H1 (cell line): ENCODE measurements at regions not wholly inside any gene's neighbourhood (a gene's known extent, or its start where the extent isn't known, plus 50 kb on each side); places are given as distances from the start of the nearest gene placed in this dataset.

ENCODE experiments used
- CTCF ChIA-PET: fragments of 300-600 bp; sonication (Branson Sonifier 250); formaldehyde crosslinking; loops from one replicate; lab custom pipeline; 2021; ENCODE audit not compliant: partially characterized antibody; lab: Charles Lee
- POLR2A ChIA-PET: fragments of 300-600 bp; sonication (Branson Sonifier 250); formaldehyde crosslinking; loops from one replicate; lab custom pipeline; 2021; ENCODE audit warnings: inconsistent platforms; ENCODE audit not compliant: partially characterized antibody; lab: Charles Lee
- DNase-seq, 2 experiments: peaks; one replicate each; pipeline versions ENCODE4 v3.0.0 to v3.0.0-alpha.2; 2010 to 2022; ENCODE audit warnings: low spot score in 2 of 2, low read depth in 1 of 2, mixed read lengths in 1 of 2
- FAIRE-seq: peaks from 2 replicates; lab custom pipeline; 2011; peaks lifted over from hg19 to GRCh38; lab: Jason Lieb, UNC
- H2AFZ ChIP-seq: 2 replicates; pipeline ENCODE4 v1.8.1; 2012; ENCODE audit warnings: low read length, inconsistent platforms
- H2AK5ac ChIP-seq: 2 replicates; pipeline ENCODE4 v1.6.1; 2013; ENCODE audit warnings: low read depth, low read length
- H2BK120ac ChIP-seq: replicated peaks from 2 replicates; pipeline ENCODE3; 2013; ENCODE audit warnings: low read depth, low read length, inconsistent platforms
- H2BK12ac ChIP-seq: 2 replicates; pipeline ENCODE4 v1.6.1; 2013; ENCODE audit warnings: low read depth, low read length
- H2BK15ac ChIP-seq: 2 replicates; pipeline ENCODE4 v1.6.1; 2013; ENCODE audit warnings: low read length
- H2BK20ac ChIP-seq: 2 replicates; pipeline ENCODE4 v1.6.1; 2013; ENCODE audit warnings: low read length
- H2BK5ac ChIP-seq: 2 replicates; pipeline ENCODE4 v1.6.1; 2013; ENCODE audit warnings: low read depth, low read length
- H3K14ac ChIP-seq: 2 replicates; pipeline ENCODE4 v1.6.1; 2013; ENCODE audit warnings: inconsistent platforms; ENCODE audit not compliant: insufficient read length
- H3K18ac ChIP-seq: 2 replicates; pipeline ENCODE4 v1.6.1; 2013; ENCODE audit warnings: low read length; ENCODE audit errors: extremely low read depth
- H3K23ac ChIP-seq: 2 replicates; pipeline ENCODE4 v1.6.1; 2013; ENCODE audit warnings: inconsistent platforms; ENCODE audit not compliant: insufficient read length
- H3K23me2 ChIP-seq: 2 replicates; pipeline ENCODE4 v1.6.1; 2013; ENCODE audit warnings: low read depth, low read length
- H3K27ac ChIP-seq: 2 replicates; pipeline ENCODE4 v1.6.1; 2011; ENCODE audit warnings: low read depth, low read length, inconsistent platforms
- H3K27me3 ChIP-seq, 4 experiments: replicated peaks in 1 of 4; 1 replicate in 1 of 4; 2 replicates in 3 of 4; pipeline versions ENCODE4 v1.6.1 to v1.8.1; 2011 to 2013; ENCODE audit warnings: low read length in 3 of 4, mild to moderate bottlenecking in 3 of 4, inconsistent platforms in 2 of 4, mixed read lengths in 2 of 4, moderate library complexity in 1 of 4; ENCODE audit not compliant: control insufficient read depth in 3 of 4, insufficient read depth in 3 of 4; ENCODE audit errors: extremely low read depth in 1 of 4
- H3K36me3 ChIP-seq, 4 experiments: 2 replicates each; pipeline versions ENCODE4 v1.6.1 to v1.8.1; 2011 to 2013; ENCODE audit warnings: mild to moderate bottlenecking in 4 of 4, low read length in 3 of 4, moderate library complexity in 2 of 4, control low read depth in 1 of 4, inconsistent platforms in 1 of 4; ENCODE audit not compliant: insufficient read depth in 4 of 4, control insufficient read depth in 2 of 4
- H3K4ac ChIP-seq: replicated peaks from 2 replicates; pipeline ENCODE3; 2013; ENCODE audit warnings: low read length, low read depth, mixed read lengths, inconsistent platforms; ENCODE audit not compliant: insufficient read length
- H3K4me1 ChIP-seq, 4 experiments: replicated peaks in 1 of 4; 1 replicate in 1 of 4; 2 replicates in 3 of 4; pipeline versions ENCODE4 v1.6.1 to v1.8.1; 2011 to 2013; ENCODE audit warnings: low read length in 3 of 4, inconsistent platforms in 2 of 4, mixed read lengths in 1 of 4; ENCODE audit not compliant: insufficient read depth in 4 of 4, control insufficient read depth in 3 of 4
- H3K4me2 ChIP-seq, 2 experiments: 2 replicates each; pipeline versions ENCODE4 v1.6.1 to v1.8.1; 2011 to 2013; ENCODE audit warnings: low read depth in 2 of 2, low read length in 2 of 2, control low read depth in 1 of 2, inconsistent platforms in 1 of 2, mild to moderate bottlenecking in 1 of 2; ENCODE audit not compliant: insufficient read depth in 1 of 2
- H3K4me3 ChIP-seq, 4 experiments: fragments of 200-600, 300-600 bp in 1 of 4; sonication (generic), shearing (Covaris generic), sonication (Bioruptor Twin) in 1 of 4; 2 replicates each; pipeline versions ENCODE4 v1.5.1 to v1.8.1; 2011 to 2016; ENCODE audit warnings: low read length in 4 of 4, low read depth in 3 of 4, control low read depth in 2 of 4, inconsistent platforms in 2 of 4, mild to moderate bottlenecking in 2 of 4, mixed read lengths in 1 of 4, moderate library complexity in 1 of 4; ENCODE audit not compliant: insufficient read depth in 2 of 4; ENCODE audit errors: extremely low read depth in 1 of 4
- H3K56ac ChIP-seq: replicated peaks from 2 replicates; pipeline ENCODE3; 2013; ENCODE audit warnings: low read depth, mild to moderate bottlenecking, mixed read lengths, low read length, inconsistent platforms; ENCODE audit not compliant: insufficient read length
- H3K79me1 ChIP-seq: 2 replicates; pipeline ENCODE4 v1.6.1; 2013; ENCODE audit warnings: low read depth, low read length, control low read depth
- H3K79me2 ChIP-seq, 2 experiments: 2 replicates each; pipeline versions ENCODE4 v1.6.1 to v1.8.1; 2012 to 2013; ENCODE audit warnings: low read length in 2 of 2, mild to moderate bottlenecking in 2 of 2, inconsistent platforms in 1 of 2; ENCODE audit not compliant: insufficient read depth in 2 of 2, control insufficient read depth in 1 of 2
- H3K9ac ChIP-seq, 4 experiments: replicated peaks in 1 of 4; 1 replicate in 1 of 4; 2 replicates in 3 of 4; pipeline versions ENCODE4 v1.6.1 to v1.8.1; 2011 to 2013; ENCODE audit warnings: low read depth in 3 of 4, low read length in 3 of 4, control low read depth in 2 of 4, mild to moderate bottlenecking in 2 of 4, moderate library complexity in 2 of 4, inconsistent platforms in 1 of 4; ENCODE audit errors: extremely low read depth in 1 of 4
- H3K9me3 ChIP-seq, 2 experiments: 2 replicates each; pipeline versions ENCODE4 v1.6.1 to v1.8.1; 2012 to 2013; ENCODE audit warnings: mild to moderate bottlenecking in 2 of 2, moderate library complexity in 2 of 2, control low read depth in 1 of 2, inconsistent platforms in 1 of 2, low read depth in 1 of 2, low read length in 1 of 2, mixed read lengths in 1 of 2; ENCODE audit not compliant: insufficient read depth in 2 of 2
- H4K20me1 ChIP-seq, 2 experiments: replicated peaks in 1 of 2; 2 replicates each; pipeline versions ENCODE3 to v1.8.1; 2011 to 2013; ENCODE audit warnings: inconsistent platforms in 2 of 2, low read length in 2 of 2, mild to moderate bottlenecking in 1 of 2; ENCODE audit not compliant: insufficient read depth in 2 of 2, control insufficient read depth in 1 of 2
- H4K5ac ChIP-seq: 2 replicates; pipeline ENCODE4 v1.6.1; 2013; ENCODE audit warnings: low read length, low read depth, mixed read lengths, inconsistent platforms; ENCODE audit not compliant: insufficient read length
- H4K8ac ChIP-seq: 2 replicates; pipeline ENCODE4 v1.8.0; 2013; ENCODE audit warnings: mild to moderate bottlenecking, moderate library complexity, low read length, inconsistent platforms; ENCODE audit not compliant: insufficient read depth; ENCODE audit errors: extremely low read depth
- H4K91ac ChIP-seq: replicated peaks from 2 replicates; pipeline ENCODE3; 2013; ENCODE audit warnings: low read length, mixed read lengths, inconsistent platforms; ENCODE audit not compliant: insufficient read length
- WGBS, 2 experiments: shearing (Covaris generic) in 1 of 2; methylation state at CpG; one replicate each; pipeline versions ENCODE4 v1.1.6 to v1.1.7; 2013 to 2015; ENCODE audit warnings: low lambda C conversion rate in 2 of 2, mixed read lengths in 2 of 2, inconsistent platforms in 1 of 2, low coverage in 1 of 2, missing lambda C conversion rate in 1 of 2; ENCODE audit not compliant: insufficient replicate concordance in 2 of 2, insufficient coverage in 1 of 2, insufficient read length in 1 of 2; ENCODE audit errors: extremely low coverage in 1 of 2, missing lambda C conversion rate in 1 of 2; 5-methylcytosine and 5-hydroxymethylcytosine counted together
- TF ChIP-seq, protein P1 (sequence below): fragments of 300-600 bp; sonication (generic); IDR thresholded peaks from 2 replicates; pipeline ENCODE4 v1.7.1; 2012; ENCODE audit warnings: low read length, moderate library complexity, mild to moderate bottlenecking, inconsistent platforms; ENCODE audit not compliant: insufficient replicate concordance

DNA sequence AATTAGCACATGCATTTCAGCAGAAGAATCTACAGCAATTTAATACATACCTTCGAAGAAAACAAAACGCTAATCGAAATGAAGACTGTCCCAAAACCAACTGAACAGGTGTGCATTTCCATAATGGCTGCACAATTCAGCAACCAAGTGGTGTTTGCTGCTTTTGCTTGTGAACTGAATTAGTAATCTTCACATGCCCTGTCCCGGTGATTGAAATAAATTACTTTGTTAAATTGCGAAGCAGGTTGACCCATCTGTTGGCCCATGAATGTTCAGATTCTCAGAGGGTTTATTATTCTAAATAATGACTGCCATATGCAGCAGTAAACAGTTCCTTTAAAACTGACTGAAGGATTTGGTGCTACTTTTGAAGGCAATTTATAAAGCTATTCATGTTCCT is 445.2 kb upstream of the NFE2L3 start:
- no peak overlapping the region for H3K9ac ChIP-seq
- 93% methylated on average over 5 of the region's 5 CpGs; no CpG with 5 or more reads in 1 of the 2 experiments for WGBS, 2 experiments
- no peaks in the 10 kb centered on the region for H3K9me3 ChIP-seq
- H3K23me2 ChIP-seq: no peaks in the 10 kb centered on the region
- H2BK20ac ChIP-seq: no peak overlapping the region
- no peak overlapping the region for H3K4me2 ChIP-seq
- DNase-seq (no peak), FAIRE-seq (no peak)
- H3K36me3 ChIP-seq: no peaks in the 10 kb centered on the region
- H3K14ac ChIP-seq: no peak overlapping the region
- POLR2A ChIA-PET: no interaction called here
- H4K8ac ChIP-seq: no peak overlapping the region
- no peak overlapping the region for H2BK12ac ChIP-seq
- H3K4ac ChIP-seq: no peak overlapping the region
- H3K4me3 ChIP-seq: no peak overlapping the region
- no peak overlapping the region for H3K27ac ChIP-seq
- no peak overlapping the region for H4K91ac ChIP-seq
- no peak overlapping the region for H2BK120ac ChIP-seq
- CTCF ChIA-PET: interaction anchor here (1.0 to 1.5 kb wide), 4 partner anchors 9 to 316 kb away, joined by 3 read pairs; no protein-coding TSS in a partner anchor
- H4K20me1 ChIP-seq: no peaks in the 10 kb centered on the region
- no peaks in the 10 kb centered on the region for H3K4me1 ChIP-seq
- H2AK5ac ChIP-seq: no peak overlapping the region
- no peak overlapping the region for H3K56ac ChIP-seq
- no peaks in the 10 kb centered on the region for H3K79me2 ChIP-seq
- H3K18ac ChIP-seq: no peak overlapping the region
- no peak overlapping the region for H2BK15ac ChIP-seq
- no peak overlapping the region for H4K5ac ChIP-seq
- no peaks in the 10 kb centered on the region for H3K79me1 ChIP-seq
- H2AFZ ChIP-seq: no peak overlapping the region
- H3K27me3 ChIP-seq: no peaks in the 10 kb centered on the region
- H3K23ac ChIP-seq: no peak overlapping the region
- H2BK5ac ChIP-seq: no peak overlapping the region
- TF ChIP-seq, protein P1, sequence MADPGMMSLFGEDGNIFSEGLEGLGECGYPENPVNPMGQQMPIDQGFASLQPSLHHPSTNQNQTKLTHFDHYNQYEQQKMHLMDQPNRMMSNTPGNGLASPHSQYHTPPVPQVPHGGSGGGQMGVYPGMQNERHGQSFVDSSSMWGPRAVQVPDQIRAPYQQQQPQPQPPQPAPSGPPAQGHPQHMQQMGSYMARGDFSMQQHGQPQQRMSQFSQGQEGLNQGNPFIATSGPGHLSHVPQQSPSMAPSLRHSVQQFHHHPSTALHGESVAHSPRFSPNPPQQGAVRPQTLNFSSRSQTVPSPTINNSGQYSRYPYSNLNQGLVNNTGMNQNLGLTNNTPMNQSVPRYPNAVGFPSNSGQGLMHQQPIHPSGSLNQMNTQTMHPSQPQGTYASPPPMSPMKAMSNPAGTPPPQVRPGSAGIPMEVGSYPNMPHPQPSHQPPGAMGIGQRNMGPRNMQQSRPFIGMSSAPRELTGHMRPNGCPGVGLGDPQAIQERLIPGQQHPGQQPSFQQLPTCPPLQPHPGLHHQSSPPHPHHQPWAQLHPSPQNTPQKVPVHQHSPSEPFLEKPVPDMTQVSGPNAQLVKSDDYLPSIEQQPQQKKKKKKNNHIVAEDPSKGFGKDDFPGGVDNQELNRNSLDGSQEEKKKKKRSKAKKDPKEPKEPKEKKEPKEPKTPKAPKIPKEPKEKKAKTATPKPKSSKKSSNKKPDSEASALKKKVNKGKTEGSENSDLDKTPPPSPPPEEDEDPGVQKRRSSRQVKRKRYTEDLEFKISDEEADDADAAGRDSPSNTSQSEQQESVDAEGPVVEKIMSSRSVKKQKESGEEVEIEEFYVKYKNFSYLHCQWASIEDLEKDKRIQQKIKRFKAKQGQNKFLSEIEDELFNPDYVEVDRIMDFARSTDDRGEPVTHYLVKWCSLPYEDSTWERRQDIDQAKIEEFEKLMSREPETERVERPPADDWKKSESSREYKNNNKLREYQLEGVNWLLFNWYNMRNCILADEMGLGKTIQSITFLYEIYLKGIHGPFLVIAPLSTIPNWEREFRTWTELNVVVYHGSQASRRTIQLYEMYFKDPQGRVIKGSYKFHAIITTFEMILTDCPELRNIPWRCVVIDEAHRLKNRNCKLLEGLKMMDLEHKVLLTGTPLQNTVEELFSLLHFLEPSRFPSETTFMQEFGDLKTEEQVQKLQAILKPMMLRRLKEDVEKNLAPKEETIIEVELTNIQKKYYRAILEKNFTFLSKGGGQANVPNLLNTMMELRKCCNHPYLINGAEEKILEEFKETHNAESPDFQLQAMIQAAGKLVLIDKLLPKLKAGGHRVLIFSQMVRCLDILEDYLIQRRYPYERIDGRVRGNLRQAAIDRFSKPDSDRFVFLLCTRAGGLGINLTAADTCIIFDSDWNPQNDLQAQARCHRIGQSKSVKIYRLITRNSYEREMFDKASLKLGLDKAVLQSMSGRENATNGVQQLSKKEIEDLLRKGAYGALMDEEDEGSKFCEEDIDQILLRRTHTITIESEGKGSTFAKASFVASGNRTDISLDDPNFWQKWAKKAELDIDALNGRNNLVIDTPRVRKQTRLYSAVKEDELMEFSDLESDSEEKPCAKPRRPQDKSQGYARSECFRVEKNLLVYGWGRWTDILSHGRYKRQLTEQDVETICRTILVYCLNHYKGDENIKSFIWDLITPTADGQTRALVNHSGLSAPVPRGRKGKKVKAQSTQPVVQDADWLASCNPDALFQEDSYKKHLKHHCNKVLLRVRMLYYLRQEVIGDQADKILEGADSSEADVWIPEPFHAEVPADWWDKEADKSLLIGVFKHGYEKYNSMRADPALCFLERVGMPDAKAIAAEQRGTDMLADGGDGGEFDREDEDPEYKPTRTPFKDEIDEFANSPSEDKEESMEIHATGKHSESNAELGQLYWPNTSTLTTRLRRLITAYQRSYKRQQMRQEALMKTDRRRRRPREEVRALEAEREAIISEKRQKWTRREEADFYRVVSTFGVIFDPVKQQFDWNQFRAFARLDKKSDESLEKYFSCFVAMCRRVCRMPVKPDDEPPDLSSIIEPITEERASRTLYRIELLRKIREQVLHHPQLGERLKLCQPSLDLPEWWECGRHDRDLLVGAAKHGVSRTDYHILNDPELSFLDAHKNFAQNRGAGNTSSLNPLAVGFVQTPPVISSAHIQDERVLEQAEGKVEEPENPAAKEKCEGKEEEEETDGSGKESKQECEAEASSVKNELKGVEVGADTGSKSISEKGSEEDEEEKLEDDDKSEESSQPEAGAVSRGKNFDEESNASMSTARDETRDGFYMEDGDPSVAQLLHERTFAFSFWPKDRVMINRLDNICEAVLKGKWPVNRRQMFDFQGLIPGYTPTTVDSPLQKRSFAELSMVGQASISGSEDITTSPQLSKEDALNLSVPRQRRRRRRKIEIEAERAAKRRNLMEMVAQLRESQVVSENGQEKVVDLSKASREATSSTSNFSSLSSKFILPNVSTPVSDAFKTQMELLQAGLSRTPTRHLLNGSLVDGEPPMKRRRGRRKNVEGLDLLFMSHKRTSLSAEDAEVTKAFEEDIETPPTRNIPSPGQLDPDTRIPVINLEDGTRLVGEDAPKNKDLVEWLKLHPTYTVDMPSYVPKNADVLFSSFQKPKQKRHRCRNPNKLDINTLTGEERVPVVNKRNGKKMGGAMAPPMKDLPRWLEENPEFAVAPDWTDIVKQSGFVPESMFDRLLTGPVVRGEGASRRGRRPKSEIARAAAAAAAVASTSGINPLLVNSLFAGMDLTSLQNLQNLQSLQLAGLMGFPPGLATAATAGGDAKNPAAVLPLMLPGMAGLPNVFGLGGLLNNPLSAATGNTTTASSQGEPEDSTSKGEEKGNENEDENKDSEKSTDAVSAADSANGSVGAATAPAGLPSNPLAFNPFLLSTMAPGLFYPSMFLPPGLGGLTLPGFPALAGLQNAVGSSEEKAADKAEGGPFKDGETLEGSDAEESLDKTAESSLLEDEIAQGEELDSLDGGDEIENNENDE: no peak
